GM21737 (cell line): ENCODE measurements at regions not wholly inside any gene's neighbourhood (a gene's known extent, or its start where the extent isn't known, plus 50 kb on each side); places are given as distances from the start of the nearest gene placed in this dataset.
"Not testable (repeated sequence)": the region's sequence is repeated elsewhere in the genome, so short reads cannot be mapped to it uniquely, and the experiment has no call there.

ENCODE experiments used
- ATAC-seq: cut with Tn5 transposase; IDR thresholded peaks from one replicate; pipeline ENCODE4 v1.9.1; 2021; ENCODE audit warnings: mild to moderate bottlenecking, moderate library complexity; ENCODE audit not compliant: unreplicated experiment

GRCh38 chr2:203585516-203585915 lies 50.4 kb upstream of the RAPH1 start:
- no peak for ATAC-seq

GRCh38 chr2:203586206-203586605 lies 51.1 kb upstream of the RAPH1 start:
- no peak for ATAC-seq

GRCh38 chr2:203586696-203587095 lies 51.6 kb upstream of the RAPH1 start:
- ATAC-seq = no peak

- no peak for ATAC-seq
Measured at GRCh38 chr2:203590496-203590895, 55.4 kb upstream of the RAPH1 start.

- no peak for ATAC-seq
Measured at GRCh38 chr2:203591642-203592041, 56.5 kb upstream of the RAPH1 start.

GRCh38 chr2:203592470-203592869 lies 57.4 kb upstream of the RAPH1 start:
- ATAC-seq = no peak

- no peak for ATAC-seq
Measured at GRCh38 chr2:203594541-203594940, 59.4 kb upstream of the RAPH1 start.

- no peak for ATAC-seq
Measured at GRCh38 chr2:203596183-203596582, 61.1 kb upstream of the RAPH1 start.

- peak; percentile 49 for ATAC-seq
Measured at GRCh38 chr2:203599509-203599908, 64.4 kb upstream of the RAPH1 start.

- no peak for ATAC-seq
Measured at GRCh38 chr2:203600286-203600685, 65.2 kb upstream of the RAPH1 start.

GRCh38 chr2:203603456-203604389 lies 68.6 kb upstream of the RAPH1 start:
- no peak for ATAC-seq

GRCh38 chr2:203605302-203605701 lies 70.2 kb upstream of the RAPH1 start:
- ATAC-seq = no peak

GRCh38 chr2:203606051-203606450 lies 71.0 kb upstream of the RAPH1 start:
- no peak for ATAC-seq

GRCh38 chr2:203610558-203610957 lies 75.5 kb upstream of the RAPH1 start:
- ATAC-seq = no peak

GRCh38 chr2:203612246-203612645 lies 77.1 kb upstream of the RAPH1 start:
- no peak for ATAC-seq

GRCh38 chr2:203619267-203619878 lies 84.3 kb upstream of the RAPH1 start:
- ATAC-seq = no peak

- no peak for ATAC-seq
Measured at GRCh38 chr2:203621981-203622515, 84.4 kb upstream of the CD28 start.

GRCh38 chr2:203623096-203623495 lies 83.3 kb upstream of the CD28 start:
- no peak for ATAC-seq

GRCh38 chr2:203623661-203624060 lies 82.8 kb upstream of the CD28 start:
- ATAC-seq = no peak

GRCh38 chr2:203625701-203626100 lies 80.7 kb upstream of the CD28 start:
- ATAC-seq = no peak

- ATAC-seq = not testable (repeated sequence)
Measured at GRCh38 chr2:203626247-203626646, 80.2 kb upstream of the CD28 start.
